ENCODE measurements at regions not wholly inside any gene's neighbourhood (a gene's known extent, or its start where the extent isn't known, plus 50 kb on each side); places are given as distances from the start of the nearest gene placed in this dataset.

- no peak for TF ChIP-seq POLR2A (IDR thresholded peaks at IDR 0.05)
- no peak for TF ChIP-seq CTCF (IDR thresholded peaks at IDR 0.05)
- TF ChIP-seq POLR2AphosphoS5 (IDR thresholded peaks at IDR 0.05), result no peak
- no peak for TF ChIP-seq EP300 (IDR thresholded peaks at IDR 0.05)
Observed at GRCh38 chr3:146929696-146930095, 324.6 kb upstream of the PLSCR5 start.

All from suprapubic skin (tissue), 4 donors.